ENCODE measurements at regions not wholly inside any gene's neighbourhood (a gene's known extent, or its start where the extent isn't known, plus 50 kb on each side); places are given as distances from the start of the nearest gene placed in this dataset.

DNA sequence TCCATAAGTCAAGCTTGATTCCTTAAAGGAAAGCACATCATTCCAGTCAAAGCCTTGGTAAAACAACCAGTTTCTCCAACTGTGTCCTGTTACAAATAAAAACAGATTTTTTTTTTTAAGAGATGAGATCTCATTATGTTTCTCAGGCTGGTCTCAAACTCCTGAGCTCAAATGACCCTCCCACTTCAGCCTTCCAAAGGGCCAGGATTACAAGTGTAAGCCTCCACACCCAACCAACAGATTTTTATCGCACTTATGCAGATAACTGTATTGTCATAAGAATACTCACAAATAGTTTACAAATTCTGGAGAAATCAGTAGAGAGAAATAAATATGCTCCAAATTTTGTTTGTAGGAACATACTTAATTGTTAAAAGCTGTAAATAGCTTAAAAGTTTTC is 56.2 kb upstream of the SLC2A13 start:
- TF ChIP-seq, protein P1, sequence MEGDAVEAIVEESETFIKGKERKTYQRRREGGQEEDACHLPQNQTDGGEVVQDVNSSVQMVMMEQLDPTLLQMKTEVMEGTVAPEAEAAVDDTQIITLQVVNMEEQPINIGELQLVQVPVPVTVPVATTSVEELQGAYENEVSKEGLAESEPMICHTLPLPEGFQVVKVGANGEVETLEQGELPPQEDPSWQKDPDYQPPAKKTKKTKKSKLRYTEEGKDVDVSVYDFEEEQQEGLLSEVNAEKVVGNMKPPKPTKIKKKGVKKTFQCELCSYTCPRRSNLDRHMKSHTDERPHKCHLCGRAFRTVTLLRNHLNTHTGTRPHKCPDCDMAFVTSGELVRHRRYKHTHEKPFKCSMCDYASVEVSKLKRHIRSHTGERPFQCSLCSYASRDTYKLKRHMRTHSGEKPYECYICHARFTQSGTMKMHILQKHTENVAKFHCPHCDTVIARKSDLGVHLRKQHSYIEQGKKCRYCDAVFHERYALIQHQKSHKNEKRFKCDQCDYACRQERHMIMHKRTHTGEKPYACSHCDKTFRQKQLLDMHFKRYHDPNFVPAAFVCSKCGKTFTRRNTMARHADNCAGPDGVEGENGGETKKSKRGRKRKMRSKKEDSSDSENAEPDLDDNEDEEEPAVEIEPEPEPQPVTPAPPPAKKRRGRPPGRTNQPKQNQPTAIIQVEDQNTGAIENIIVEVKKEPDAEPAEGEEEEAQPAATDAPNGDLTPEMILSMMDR (conservative IDR thresholded peaks at IDR 0.05; ENCODE audit: low read depth, low read length): no peak
- TF ChIP-seq EZH2 (IDR thresholded peaks at IDR 0.05; ENCODE audit: borderline replicate concordance, low read depth, low read length, poor library complexity, severe bottlenecking): no peak

Measured in A673 (cell line).